ENCODE measurements at regions not wholly inside any gene's neighbourhood (a gene's known extent, or its start where the extent isn't known, plus 50 kb on each side); places are given as distances from the start of the nearest gene placed in this dataset.

GRCh38 chr1:87165177-87165576, 163.5 kb upstream of the LMO4 start:
- H3K4me1 Mint-ChIP-seq (ENCODE audit: low read depth), result no peaks in the 10 kb centered on the region
- no peaks in the 10 kb centered on the region for H3K36me3 Mint-ChIP-seq (ENCODE audit: low read depth)
- no peak for DNase-seq (ENCODE audit: low spot score)
- no peak overlapping the region for H3K4me3 Mint-ChIP-seq (ENCODE audit: low read depth)
- H3K27ac Mint-ChIP-seq, result no peak overlapping the region
- intact Hi-C loops (cut with micrococcal nuclease), result no loop called here
- H3K9me3 Mint-ChIP-seq, result no peaks in the 10 kb centered on the region
- H3K27me3 Mint-ChIP-seq (ENCODE audit: low read depth), result peaks cover 9% of the 10 kb centered on the region

- intact Hi-C loops (cut with micrococcal nuclease), result no loop called here
- peaks cover 15% of the 10 kb centered on the region for H3K27me3 Mint-ChIP-seq (ENCODE audit: low read depth)
- DNase-seq (ENCODE audit: low spot score), result no peak
- no peak overlapping the region for H3K4me3 Mint-ChIP-seq (ENCODE audit: low read depth)
- H3K9me3 Mint-ChIP-seq, result no peaks in the 10 kb centered on the region
- no peak overlapping the region for H3K27ac Mint-ChIP-seq
- no peaks in the 10 kb centered on the region for H3K36me3 Mint-ChIP-seq (ENCODE audit: low read depth)
- no peaks in the 10 kb centered on the region for H3K4me1 Mint-ChIP-seq (ENCODE audit: low read depth)
These were observed 161.4 kb upstream of the LMO4 start for GRCh38 chr1:87167157-87167789.

GRCh38 chr1:87167848-87168525, 160.7 kb upstream of the LMO4 start:
- Mint-ChIP-seq H3K4me1 (ENCODE audit: low read depth) (no peaks in the 10 kb centered on the region), H3K4me3 (ENCODE audit: low read depth) (no peak overlapping the region), H3K27ac (no peak overlapping the region), H3K27me3 (ENCODE audit: low read depth) (peaks cover 21% of the 10 kb centered on the region), H3K36me3 (ENCODE audit: low read depth) (no peaks in the 10 kb centered on the region), H3K9me3 (no peaks in the 10 kb centered on the region)
- intact Hi-C loops (cut with micrococcal nuclease), result no loop called here
- no peak for DNase-seq (ENCODE audit: low spot score)

GRCh38 chr1:87169263-87169910, 159.3 kb upstream of the LMO4 start:
- Mint-ChIP-seq H3K27ac (no peak overlapping the region), H3K9me3 (no peaks in the 10 kb centered on the region), H3K36me3 (ENCODE audit: low read depth) (no peaks in the 10 kb centered on the region), H3K27me3 (ENCODE audit: low read depth) (peaks cover 23% of the 10 kb centered on the region), H3K4me3 (ENCODE audit: low read depth) (no peak overlapping the region), H3K4me1 (ENCODE audit: low read depth) (no peaks in the 10 kb centered on the region)
- no peak for DNase-seq (ENCODE audit: low spot score)
- intact Hi-C loops (cut with micrococcal nuclease), result no loop called here

- Mint-ChIP-seq H3K9me3 (no peaks in the 10 kb centered on the region), H3K27ac (no peak overlapping the region), H3K36me3 (ENCODE audit: low read depth) (no peaks in the 10 kb centered on the region), H3K4me3 (ENCODE audit: low read depth) (no peak overlapping the region), H3K27me3 (ENCODE audit: low read depth) (peaks cover 26% of the 10 kb centered on the region), H3K4me1 (ENCODE audit: low read depth) (no peaks in the 10 kb centered on the region)
- DNase-seq (ENCODE audit: low spot score), result no peak
- intact Hi-C loops (cut with micrococcal nuclease), result no loop called here
These were observed 158.5 kb upstream of the LMO4 start for GRCh38 chr1:87170157-87170556.

- no peaks in the 10 kb centered on the region for H3K9me3 Mint-ChIP-seq
- H3K4me3 Mint-ChIP-seq (ENCODE audit: low read depth), result no peak overlapping the region
- DNase-seq (ENCODE audit: low spot score), result no peak
- H3K27me3 Mint-ChIP-seq (ENCODE audit: low read depth), result peaks cover 26% of the 10 kb centered on the region
- no peaks in the 10 kb centered on the region for H3K36me3 Mint-ChIP-seq (ENCODE audit: low read depth)
- intact Hi-C loops (cut with micrococcal nuclease), result no loop called here
- H3K27ac Mint-ChIP-seq, result no peak overlapping the region
- H3K4me1 Mint-ChIP-seq (ENCODE audit: low read depth), result no peaks in the 10 kb centered on the region
These were observed 157.6 kb upstream of the LMO4 start for GRCh38 chr1:87170931-87171598.

- Mint-ChIP-seq H3K27ac (no peak overlapping the region), H3K4me3 (ENCODE audit: low read depth) (no peak overlapping the region), H3K9me3 (no peaks in the 10 kb centered on the region), H3K36me3 (ENCODE audit: low read depth) (no peaks in the 10 kb centered on the region), H3K4me1 (ENCODE audit: low read depth) (no peaks in the 10 kb centered on the region), H3K27me3 (ENCODE audit: low read depth) (peaks cover 27% of the 10 kb centered on the region)
- DNase-seq (ENCODE audit: low spot score), result no peak
- intact Hi-C loops (cut with micrococcal nuclease), result no loop called here
These were observed 155.4 kb upstream of the LMO4 start for GRCh38 chr1:87173231-87173630.

GRCh38 chr1:87174724-87175245, 153.9 kb upstream of the LMO4 start:
- intact Hi-C loops (cut with micrococcal nuclease), result no loop called here
- peaks cover 36% of the 10 kb centered on the region for H3K27me3 Mint-ChIP-seq (ENCODE audit: low read depth)
- no peak overlapping the region for H3K27ac Mint-ChIP-seq
- H3K36me3 Mint-ChIP-seq (ENCODE audit: low read depth), result no peaks in the 10 kb centered on the region
- DNase-seq (ENCODE audit: low spot score), result no peak
- no peaks in the 10 kb centered on the region for H3K4me1 Mint-ChIP-seq (ENCODE audit: low read depth)
- H3K9me3 Mint-ChIP-seq, result no peaks in the 10 kb centered on the region
- no peak overlapping the region for H3K4me3 Mint-ChIP-seq (ENCODE audit: low read depth)

GRCh38 chr1:87176087-87176486, 152.6 kb upstream of the LMO4 start:
- Mint-ChIP-seq H3K4me1 (ENCODE audit: low read depth) (no peaks in the 10 kb centered on the region), H3K27ac (no peak overlapping the region), H3K36me3 (ENCODE audit: low read depth) (no peaks in the 10 kb centered on the region), H3K9me3 (no peaks in the 10 kb centered on the region), H3K4me3 (ENCODE audit: low read depth) (no peak overlapping the region), H3K27me3 (ENCODE audit: low read depth) (peaks cover 36% of the 10 kb centered on the region)
- no peak for DNase-seq (ENCODE audit: low spot score)
- intact Hi-C loops (cut with micrococcal nuclease), result no loop called here

- no peak for DNase-seq (ENCODE audit: low spot score)
- no peaks in the 10 kb centered on the region for H3K4me1 Mint-ChIP-seq (ENCODE audit: low read depth)
- H3K36me3 Mint-ChIP-seq (ENCODE audit: low read depth), result no peaks in the 10 kb centered on the region
- H3K4me3 Mint-ChIP-seq (ENCODE audit: low read depth), result no peak overlapping the region
- peaks cover 36% of the 10 kb centered on the region for H3K27me3 Mint-ChIP-seq (ENCODE audit: low read depth)
- no peaks in the 10 kb centered on the region for H3K9me3 Mint-ChIP-seq
- no peak overlapping the region for H3K27ac Mint-ChIP-seq
- intact Hi-C loops (cut with micrococcal nuclease), result no loop called here
These were observed 152.2 kb upstream of the LMO4 start for GRCh38 chr1:87176514-87176913.

GRCh38 chr1:87178441-87178840, 150.2 kb upstream of the LMO4 start:
- Mint-ChIP-seq H3K9me3 (no peaks in the 10 kb centered on the region), H3K4me3 (ENCODE audit: low read depth) (no peak overlapping the region), H3K27me3 (ENCODE audit: low read depth) (peaks cover 40% of the 10 kb centered on the region), H3K36me3 (ENCODE audit: low read depth) (no peaks in the 10 kb centered on the region), H3K27ac (no peak overlapping the region), H3K4me1 (ENCODE audit: low read depth) (no peaks in the 10 kb centered on the region)
- intact Hi-C loops (cut with micrococcal nuclease), result no loop called here
- no peak for DNase-seq (ENCODE audit: low spot score)

GRCh38 chr1:87179076-87179810, 149.4 kb upstream of the LMO4 start:
- H3K4me1 Mint-ChIP-seq (ENCODE audit: low read depth), result no peaks in the 10 kb centered on the region
- no peaks in the 10 kb centered on the region for H3K9me3 Mint-ChIP-seq
- no peak overlapping the region for H3K4me3 Mint-ChIP-seq (ENCODE audit: low read depth)
- no peak overlapping the region for H3K27ac Mint-ChIP-seq
- intact Hi-C loops (cut with micrococcal nuclease), result no loop called here
- H3K36me3 Mint-ChIP-seq (ENCODE audit: low read depth), result no peaks in the 10 kb centered on the region
- DNase-seq (ENCODE audit: low spot score), result no peak
- peaks cover 38% of the 10 kb centered on the region for H3K27me3 Mint-ChIP-seq (ENCODE audit: low read depth)
